ENCODE measurements at regions not wholly inside any gene's neighbourhood (a gene's known extent, or its start where the extent isn't known, plus 50 kb on each side); places are given as distances from the start of the nearest gene placed in this dataset.

DNA sequence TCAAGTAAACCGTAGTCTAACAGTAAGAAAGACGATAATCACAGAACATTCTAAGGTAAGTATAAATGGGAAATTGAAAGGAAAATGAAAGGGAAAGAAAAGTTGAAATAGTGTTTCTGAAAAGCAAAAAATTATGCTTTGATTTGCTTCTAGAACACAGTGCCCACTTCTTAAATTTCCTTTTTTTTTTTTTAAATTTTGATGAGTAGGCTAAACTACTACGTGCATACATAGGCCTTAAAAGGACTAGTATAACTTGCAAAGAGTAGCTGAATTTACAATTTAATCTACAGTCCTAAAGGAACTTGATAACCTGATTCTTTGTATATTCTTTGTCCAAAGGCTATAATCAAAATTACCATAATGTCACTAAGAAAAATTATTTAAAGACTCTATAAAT is 325.3 kb downstream of the PAX3 start:
- no peak for DNase-seq (ENCODE audit: low read depth)
- TF ChIP-seq, protein P1, sequence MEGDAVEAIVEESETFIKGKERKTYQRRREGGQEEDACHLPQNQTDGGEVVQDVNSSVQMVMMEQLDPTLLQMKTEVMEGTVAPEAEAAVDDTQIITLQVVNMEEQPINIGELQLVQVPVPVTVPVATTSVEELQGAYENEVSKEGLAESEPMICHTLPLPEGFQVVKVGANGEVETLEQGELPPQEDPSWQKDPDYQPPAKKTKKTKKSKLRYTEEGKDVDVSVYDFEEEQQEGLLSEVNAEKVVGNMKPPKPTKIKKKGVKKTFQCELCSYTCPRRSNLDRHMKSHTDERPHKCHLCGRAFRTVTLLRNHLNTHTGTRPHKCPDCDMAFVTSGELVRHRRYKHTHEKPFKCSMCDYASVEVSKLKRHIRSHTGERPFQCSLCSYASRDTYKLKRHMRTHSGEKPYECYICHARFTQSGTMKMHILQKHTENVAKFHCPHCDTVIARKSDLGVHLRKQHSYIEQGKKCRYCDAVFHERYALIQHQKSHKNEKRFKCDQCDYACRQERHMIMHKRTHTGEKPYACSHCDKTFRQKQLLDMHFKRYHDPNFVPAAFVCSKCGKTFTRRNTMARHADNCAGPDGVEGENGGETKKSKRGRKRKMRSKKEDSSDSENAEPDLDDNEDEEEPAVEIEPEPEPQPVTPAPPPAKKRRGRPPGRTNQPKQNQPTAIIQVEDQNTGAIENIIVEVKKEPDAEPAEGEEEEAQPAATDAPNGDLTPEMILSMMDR (IDR thresholded peaks at IDR 0.05; ENCODE audit: low read depth, low read length) = no peak
- TF ChIP-seq, protein P2, sequence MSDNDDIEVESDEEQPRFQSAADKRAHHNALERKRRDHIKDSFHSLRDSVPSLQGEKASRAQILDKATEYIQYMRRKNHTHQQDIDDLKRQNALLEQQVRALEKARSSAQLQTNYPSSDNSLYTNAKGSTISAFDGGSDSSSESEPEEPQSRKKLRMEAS (IDR thresholded peaks at IDR 0.05; ENCODE audit: low read depth, low read length) = no peak
- TF ChIP-seq POLR2A (IDR thresholded peaks at IDR 0.05; ENCODE audit: extremely low read depth, insufficient read length) = no peak
- no peak for TF ChIP-seq MYC (IDR thresholded peaks at IDR 0.05; ENCODE audit: low read depth, low read length)
- H3K4me3 ChIP-seq (ENCODE audit: low read depth, low read length) = no peak overlapping the region

DNA sequence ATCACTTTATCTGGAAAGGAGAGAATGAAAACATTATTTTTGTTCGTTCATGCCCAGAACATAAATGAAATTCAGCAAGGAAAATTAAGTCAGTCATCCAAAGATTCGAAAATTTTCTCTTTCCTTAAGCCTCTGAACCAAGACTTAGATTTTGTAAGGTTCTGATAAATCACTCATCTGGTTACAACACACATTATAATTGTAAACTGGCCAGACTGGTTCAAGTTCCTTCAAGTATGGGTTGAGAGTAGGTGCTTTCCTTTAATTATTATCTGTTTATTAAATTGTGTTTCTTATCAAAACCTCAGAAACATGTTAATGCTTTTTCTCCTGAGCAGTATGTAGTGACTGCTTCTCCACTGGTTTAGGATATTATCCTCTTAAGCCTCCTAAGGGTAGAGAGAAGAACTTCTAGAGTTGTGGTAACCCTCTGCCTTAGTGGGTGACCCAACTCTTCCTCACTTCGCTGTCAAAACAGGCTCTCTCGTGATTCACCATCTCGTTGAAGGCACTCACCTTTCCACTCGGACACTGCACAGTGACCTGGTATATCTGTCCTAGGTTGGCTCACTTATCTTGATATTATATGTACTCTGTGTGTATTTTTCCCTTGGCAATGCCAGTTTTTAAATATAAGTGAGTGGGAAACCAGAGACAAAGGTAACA is 325.9 kb downstream of the PAX3 start:
- no peak for DNase-seq (ENCODE audit: low read depth)
- TF ChIP-seq MYC (IDR thresholded peaks at IDR 0.05; ENCODE audit: low read depth, low read length) (no peak), POLR2A (IDR thresholded peaks at IDR 0.05; ENCODE audit: extremely low read depth, insufficient read length) (no peak)
- TF ChIP-seq, protein P1 (IDR thresholded peaks at IDR 0.05; ENCODE audit: low read depth, low read length) = no peak
- TF ChIP-seq, protein P2 (IDR thresholded peaks at IDR 0.05; ENCODE audit: low read depth, low read length) = no peak
- H3K4me3 ChIP-seq (ENCODE audit: low read depth, low read length) = no peak overlapping the region

DNA sequence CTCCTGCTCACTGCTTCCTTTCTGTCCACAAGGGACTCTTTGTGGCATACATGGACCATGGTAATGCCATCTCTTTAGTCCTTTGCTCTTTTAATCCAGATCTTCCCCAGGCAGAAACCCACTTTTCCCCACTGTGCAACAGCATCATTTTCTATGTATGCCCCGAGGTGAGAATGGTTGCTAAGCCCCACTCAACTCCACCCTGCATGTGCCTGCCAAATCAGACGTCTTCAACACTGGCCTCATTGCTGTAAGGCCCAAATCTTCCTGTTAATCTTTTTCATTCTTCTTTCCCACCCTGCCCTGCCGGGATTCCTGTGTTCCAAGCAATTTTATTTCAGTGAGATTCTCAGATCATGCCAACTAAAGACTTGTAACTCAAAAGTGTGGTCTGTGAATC is 328.4 kb downstream of the PAX3 start:
- TF ChIP-seq, protein P1 (IDR thresholded peaks at IDR 0.05; ENCODE audit: low read depth, low read length) = no peak
- TF ChIP-seq POLR2A (IDR thresholded peaks at IDR 0.05; ENCODE audit: extremely low read depth, insufficient read length) = no peak
- no peak for TF ChIP-seq MYC (IDR thresholded peaks at IDR 0.05; ENCODE audit: low read depth, low read length)
- TF ChIP-seq, protein P2 (IDR thresholded peaks at IDR 0.05; ENCODE audit: low read depth, low read length) = no peak
- no peak for DNase-seq (ENCODE audit: low read depth)
- H3K4me3 ChIP-seq (ENCODE audit: low read depth, low read length) = no peak overlapping the region

DNA sequence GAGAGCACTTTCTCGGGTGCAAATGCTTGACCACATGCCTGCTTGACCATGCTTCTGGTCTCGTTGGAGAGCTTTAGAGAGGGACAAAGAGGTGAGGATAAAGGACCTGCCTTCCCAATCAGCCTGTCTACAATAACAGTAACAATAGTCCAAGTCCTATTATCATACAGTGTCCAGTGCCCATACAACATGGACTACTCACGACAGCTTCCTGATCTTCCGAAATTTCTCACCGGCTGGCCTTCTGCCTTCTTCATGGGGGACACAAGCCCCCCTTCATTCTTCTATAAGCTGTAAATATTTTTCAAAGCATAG is 329.0 kb downstream of the PAX3 start:
- H3K4me3 ChIP-seq (ENCODE audit: low read depth, low read length) = no peak overlapping the region
- DNase-seq (ENCODE audit: low read depth) = no peak
- TF ChIP-seq MYC (IDR thresholded peaks at IDR 0.05; ENCODE audit: low read depth, low read length) (no peak), POLR2A (IDR thresholded peaks at IDR 0.05; ENCODE audit: extremely low read depth, insufficient read length) (no peak)
- TF ChIP-seq, protein P2 (IDR thresholded peaks at IDR 0.05; ENCODE audit: low read depth, low read length) = no peak
- TF ChIP-seq, protein P1 (IDR thresholded peaks at IDR 0.05; ENCODE audit: low read depth, low read length) = no peak

DNA sequence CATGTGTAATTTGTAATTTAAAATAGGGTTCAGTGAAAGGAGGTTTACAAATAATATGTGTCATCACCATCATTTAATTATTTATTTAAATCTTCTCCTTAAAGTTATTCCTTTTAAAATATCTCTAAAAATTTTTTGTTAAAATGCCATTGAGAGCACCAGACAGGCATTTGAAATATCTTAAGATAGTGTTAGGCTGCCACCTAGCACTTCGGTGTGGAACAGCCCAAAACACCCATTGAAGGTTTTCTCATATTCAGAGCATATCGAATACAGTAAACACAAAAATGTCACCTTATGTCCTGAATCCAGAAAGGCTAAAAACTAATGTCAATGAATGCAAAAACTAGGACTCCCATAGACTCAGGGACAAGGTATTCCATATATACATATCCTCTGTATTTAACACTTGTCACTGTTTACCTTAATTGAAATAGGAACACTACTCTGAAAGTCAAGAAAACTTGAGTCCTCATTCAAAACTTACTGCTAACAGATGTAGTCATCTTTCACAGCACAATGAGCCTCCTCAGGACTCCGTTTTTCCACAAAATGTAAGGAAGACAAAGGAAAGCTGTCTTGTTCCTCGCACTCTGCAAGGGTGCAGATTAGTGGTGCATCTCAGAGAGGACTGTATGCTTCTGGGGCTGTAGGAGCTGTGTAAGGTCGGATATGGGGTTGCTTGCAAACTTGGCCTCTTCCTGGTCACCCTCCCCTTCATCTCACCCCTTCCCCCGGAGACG is 329.5 kb downstream of the PAX3 start:
- H3K4me3 ChIP-seq (ENCODE audit: low read depth, low read length) = no peak overlapping the region
- TF ChIP-seq, protein P1 (IDR thresholded peaks at IDR 0.05; ENCODE audit: low read depth, low read length) = peak; percentile 81
- no peak for TF ChIP-seq POLR2A (IDR thresholded peaks at IDR 0.05; ENCODE audit: extremely low read depth, insufficient read length)
- peak; percentile 53 for DNase-seq (ENCODE audit: low read depth)
